Posterior vena cava (tissue), 2 donors: ENCODE measurements at regions not wholly inside any gene's neighbourhood (a gene's known extent, or its start where the extent isn't known, plus 50 kb on each side); places are given as distances from the start of the nearest gene placed in this dataset.
A peak's percentile ranks its signal among the peaks of the same experiment; 100 is the strongest.

ENCODE experiments used
- DNase-seq: peaks from one replicate; pipeline ENCODE4 v3.0.0-alpha.2; 2020; ENCODE audit warnings: low spot score
- intact Hi-C, 2 donors: fragments of 100-400 bp; cut with DNase I; formaldehyde crosslinking; loops; one replicate each; pipeline versions ENCODE4 v1.14.1 to v1.14.2; 2022 to 2023
- donor health status: DM: yes; HTN: yes; CAD: no.
- donor health status: DM: yes; HTN: yes; CAD: no.

DNA sequence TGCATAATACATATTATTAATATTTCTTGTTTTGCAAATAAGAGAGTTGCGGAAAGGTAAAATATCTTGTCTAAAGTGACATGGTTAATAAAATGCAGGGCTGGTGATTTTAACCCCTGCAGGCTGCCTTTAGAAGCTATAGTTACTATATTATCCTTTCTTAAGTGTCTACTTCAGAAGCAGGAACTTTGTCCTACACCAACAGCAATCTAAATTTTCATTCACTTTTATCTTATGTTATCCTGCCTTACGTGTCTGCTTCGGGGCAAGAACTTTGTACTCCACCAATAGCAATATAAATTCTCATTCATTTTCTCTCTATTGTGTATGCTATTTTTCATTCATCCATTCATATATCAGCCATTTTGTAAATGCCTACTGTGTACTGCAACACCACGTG is 719.5 kb downstream of the TLR4 start:
- DNase-seq: no peak
- intact Hi-C loops: no loop called here

DNA sequence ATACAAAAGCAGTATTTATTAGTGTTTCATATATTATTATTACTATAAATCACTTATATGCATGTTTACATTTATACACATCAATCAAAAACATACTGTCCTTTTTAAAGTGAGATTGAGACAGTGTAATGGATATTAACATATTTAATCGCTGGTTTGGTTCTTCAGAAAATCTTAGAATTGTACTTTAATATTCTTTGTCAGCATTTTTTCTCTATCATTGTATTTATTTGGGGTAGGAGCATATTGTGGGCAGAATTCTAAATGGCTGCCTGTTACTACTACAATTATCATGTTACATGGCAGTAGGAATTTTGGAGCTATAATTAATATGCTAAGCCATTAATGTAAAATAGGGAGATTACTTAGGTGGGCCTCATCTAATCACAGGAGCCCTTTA is 722.6 kb downstream of the TLR4 start:
- intact Hi-C loops: no loop called here
- no peak for DNase-seq

GRCh38 chr9:118438810-118439209 is 734.6 kb downstream of the TLR4 start:
- DNase-seq: no peak
- intact Hi-C loops: no loop called here

GRCh38 chr9:118439441-118439840 is 735.2 kb downstream of the TLR4 start:
- intact Hi-C loops: no loop called here
- DNase-seq: no peak

- intact Hi-C loops: loop anchor here in 1 of 2 donors (10.0 kb wide), 1 partner anchor 120 kb away; no protein-coding TSS in a partner anchor
- DNase-seq: no peak
Measured at GRCh38 chr9:118444403-118444802, 740.2 kb downstream of the TLR4 start.

DNA sequence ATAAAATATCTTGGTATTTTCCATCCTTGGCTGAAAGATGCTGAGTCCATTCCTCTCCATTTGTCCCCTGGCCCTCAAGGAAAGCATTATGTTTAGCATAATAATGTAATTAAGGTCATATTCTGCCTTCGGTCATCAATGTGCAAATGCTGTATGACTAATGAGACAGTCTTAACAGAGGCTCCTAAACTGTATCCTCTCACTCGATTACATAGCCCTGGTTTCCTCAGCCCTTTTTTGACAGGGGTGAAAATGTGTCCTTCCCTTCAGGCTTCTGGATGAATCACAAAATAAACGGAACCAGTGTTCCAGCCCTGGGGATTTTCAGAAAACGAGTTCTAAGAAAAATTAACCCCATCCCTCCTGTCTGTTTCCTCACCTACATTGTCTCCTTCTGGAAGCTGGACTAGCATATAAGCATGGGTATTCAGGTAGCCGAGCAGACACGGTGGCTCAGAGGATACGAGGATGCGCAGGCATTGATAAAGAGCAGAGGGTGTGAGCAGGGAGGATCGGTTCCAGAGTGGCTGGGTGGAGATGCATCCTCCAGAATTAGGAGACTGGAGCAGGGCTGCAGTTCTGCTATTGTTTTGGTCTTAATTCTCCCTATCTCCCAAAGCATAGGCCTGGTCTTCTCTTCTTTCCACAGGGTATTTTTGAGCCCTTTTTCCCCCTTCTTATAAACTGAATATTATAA is 742.9 kb downstream of the TLR4 start:
- DNase-seq: peak; percentile 42
- intact Hi-C loops: loop anchor here in 1 of 2 donors (10.0 kb wide), 1 partner anchor 122 kb away; no protein-coding TSS in a partner anchor

- intact Hi-C loops: loop anchor here in 1 of 2 donors (10.0 kb wide), 1 partner anchor 125 kb away; no protein-coding TSS in a partner anchor
- no peak for DNase-seq
Measured at GRCh38 chr9:118449554-118449953, 745.4 kb downstream of the TLR4 start.

DNA sequence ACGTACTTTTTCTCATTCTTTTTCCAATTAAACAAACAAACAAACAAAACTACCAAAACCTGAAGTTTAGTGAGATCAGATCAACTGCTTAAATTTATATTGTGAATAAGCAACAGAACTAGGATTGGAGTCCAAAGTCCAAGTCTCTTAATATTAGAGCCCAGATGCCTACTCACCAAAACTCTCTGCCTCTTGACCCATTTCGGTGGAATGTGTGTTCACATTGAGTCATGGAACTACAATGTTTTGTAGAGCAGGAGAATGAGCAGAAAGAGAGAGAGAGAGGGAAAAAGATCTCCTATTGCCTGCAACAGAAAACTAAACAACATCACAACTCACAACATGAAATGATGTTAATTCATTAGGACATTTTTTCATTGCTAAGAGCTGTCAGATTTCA is 751.1 kb downstream of the TLR4 start:
- no peak for DNase-seq
- intact Hi-C loops: loop anchor here in 1 of 2 donors (10.0 kb wide), 1 partner anchor 230 kb away; no protein-coding TSS in a partner anchor

- intact Hi-C loops: loop anchor here in 1 of 2 donors (10.0 kb wide), 1 partner anchor 231 kb away; no protein-coding TSS in a partner anchor
- no peak for DNase-seq
Measured at GRCh38 chr9:118455788-118456187, 751.6 kb downstream of the TLR4 start.

- no peak for DNase-seq
- intact Hi-C loops: loop anchor here in 1 of 2 donors (10.0 kb wide), 1 partner anchor 233 kb away; no protein-coding TSS in a partner anchor
Measured at GRCh38 chr9:118457171-118458000, 753.2 kb downstream of the TLR4 start.

GRCh38 chr9:118459913-118460312 is 755.7 kb downstream of the TLR4 start:
- DNase-seq: no peak
- intact Hi-C loops: loop anchor here in 1 of 2 donors (10.0 kb wide), 1 partner anchor 235 kb away; no protein-coding TSS in a partner anchor

- DNase-seq: no peak
- intact Hi-C loops: no loop called here
Measured at GRCh38 chr9:118463419-118463818, 759.2 kb downstream of the TLR4 start.

DNA sequence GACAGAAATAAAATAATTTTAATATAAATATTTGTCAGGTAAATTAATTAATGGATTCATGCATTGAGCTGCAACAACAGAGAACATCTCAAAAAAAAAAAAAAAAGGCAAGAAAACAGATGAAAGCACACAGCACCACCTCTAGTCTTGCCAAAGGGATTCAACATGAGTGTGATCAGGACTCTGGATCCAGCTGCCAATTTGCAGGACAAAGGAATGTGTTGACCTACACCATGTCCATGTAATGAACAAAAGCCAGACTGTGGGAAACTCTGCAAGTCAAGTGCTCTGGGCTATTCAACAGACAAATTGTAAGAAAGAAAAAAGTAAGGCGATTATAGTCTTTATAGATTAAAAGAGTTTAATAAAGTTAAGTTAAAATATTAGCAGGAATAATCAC is 769.3 kb downstream of the TLR4 start:
- DNase-seq: no peak
- intact Hi-C loops: no loop called here

GRCh38 chr9:118478752-118479151 is 774.5 kb downstream of the TLR4 start:
- intact Hi-C loops: no loop called here

GRCh38 chr9:118482306-118482705 is 778.1 kb downstream of the TLR4 start:
- intact Hi-C loops: no loop called here

More at GRCh38 chr9:118478752-118479151, 774.5 kb downstream of the TLR4 start:
- DNase-seq: no peak

DNA sequence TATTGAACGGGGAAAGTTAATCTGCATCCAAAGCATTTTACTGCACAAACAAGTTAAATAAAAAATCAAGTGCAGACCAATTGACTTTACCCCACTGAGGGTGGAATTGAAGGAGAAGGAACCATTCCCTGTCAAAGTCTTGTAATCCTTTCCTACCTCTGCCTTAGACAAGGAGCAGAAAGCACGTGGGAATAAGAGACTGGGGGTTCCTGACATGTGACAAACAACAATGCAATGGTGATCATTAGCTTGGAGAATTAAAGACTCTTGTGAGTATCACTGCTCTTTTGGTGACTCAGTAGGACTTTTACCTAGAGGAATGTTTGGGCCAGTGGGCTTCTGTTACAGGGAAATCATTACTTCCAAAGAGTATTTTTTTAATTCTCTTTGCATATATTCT is 779.5 kb downstream of the TLR4 start:
- intact Hi-C loops: no loop called here

More at GRCh38 chr9:118482306-118482705, 778.1 kb downstream of the TLR4 start:
- DNase-seq: no peak

DNA sequence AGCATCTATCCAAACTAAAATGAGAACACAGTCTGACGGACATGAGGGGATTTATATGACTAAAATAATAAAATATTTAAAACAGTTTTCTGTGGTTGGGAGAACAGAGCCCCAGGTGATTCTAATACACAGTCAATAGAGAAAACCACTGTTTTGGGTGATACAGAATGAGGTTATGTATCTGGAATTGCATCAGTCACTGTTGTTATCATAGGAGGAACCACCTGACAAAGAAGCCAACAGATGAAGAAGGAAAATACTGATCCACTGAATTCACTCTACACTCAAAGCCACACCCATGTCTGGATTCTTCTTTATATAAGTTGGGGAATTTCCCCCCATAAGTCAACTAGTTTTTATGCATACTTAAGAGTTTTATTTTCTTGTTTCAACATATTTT is 799.0 kb downstream of the TLR4 start:
- intact Hi-C loops: no loop called here
- DNase-seq: no peak

More for the DNA sequence above, 779.5 kb downstream of the TLR4 start:
- DNase-seq: no peak

DNA sequence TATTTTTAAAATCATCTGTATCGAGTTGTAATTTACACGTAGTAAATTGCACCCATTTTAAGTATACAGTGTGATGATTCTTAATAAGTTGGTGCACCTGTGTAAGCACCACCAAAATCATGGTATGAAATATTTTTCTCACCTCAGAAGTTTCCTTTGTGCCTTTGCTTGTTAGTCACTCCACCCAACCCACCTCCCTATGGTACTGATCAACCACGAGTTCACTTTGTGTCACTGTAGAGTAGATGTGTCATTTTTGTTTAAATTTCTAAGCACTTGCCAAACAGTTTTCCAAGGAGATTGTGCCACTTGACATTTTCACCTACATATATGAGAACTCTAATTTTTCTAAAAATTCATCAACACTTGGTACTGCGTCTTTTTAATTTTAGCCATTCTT is 806.5 kb downstream of the TLR4 start:
- no peak for DNase-seq
- intact Hi-C loops: no loop called here

GRCh38 chr9:118515947-118516346 is 811.7 kb downstream of the TLR4 start:
- intact Hi-C loops: no loop called here
- no peak for DNase-seq

GRCh38 chr9:118521261-118521660 is 817.1 kb downstream of the TLR4 start:
- intact Hi-C loops: no loop called here
- DNase-seq: no peak
